Immature natural killer cell (primary cell): ENCODE measurements at regions not wholly inside any gene's neighbourhood (a gene's known extent, or its start where the extent isn't known, plus 50 kb on each side); places are given as distances from the start of the nearest gene placed in this dataset.

Experiments
- DNase-seq, 3 donors: peaks; one replicate each; pipeline ENCODE4 v3.0.0; 2022; ENCODE audit warnings: mixed read lengths in 1 of 3
- H3K27ac Mint-ChIP-seq, 6 donors: one replicate each; pipeline ENCODE4 v1.8.0; 2020; ENCODE audit warnings: mixed read lengths in 6 of 6, mild to moderate bottlenecking in 5 of 6, inconsistent platforms in 4 of 6, moderate library complexity in 3 of 6
- H3K27me3 Mint-ChIP-seq, 3 donors: one replicate each; pipeline ENCODE4 v1.8.0; 2020 to 2021; ENCODE audit warnings: low read depth in 3 of 3, mild to moderate bottlenecking in 3 of 3, mixed read lengths in 3 of 3, moderate library complexity in 3 of 3, inconsistent platforms in 1 of 3
- H3K36me3 Mint-ChIP-seq, 3 donors: one replicate each; pipeline ENCODE4 v1.8.0; 2020; ENCODE audit warnings: mixed read lengths in 3 of 3, inconsistent platforms in 2 of 3, mild to moderate bottlenecking in 2 of 3
- H3K4me1 Mint-ChIP-seq, 2 donors: one replicate each; pipeline ENCODE4 v1.8.0; 2020; ENCODE audit warnings: inconsistent platforms in 2 of 2, mild to moderate bottlenecking in 2 of 2, mixed read lengths in 2 of 2, moderate library complexity in 1 of 2
- H3K4me3 Mint-ChIP-seq, 5 donors: one replicate each; pipeline ENCODE4 v1.8.0; 2020; ENCODE audit warnings: mild to moderate bottlenecking in 5 of 5, mixed read lengths in 5 of 5, inconsistent platforms in 3 of 5, moderate library complexity in 3 of 5
- H3K9me3 Mint-ChIP-seq, 6 donors: one replicate each; pipeline ENCODE4 v1.8.0; 2020; ENCODE audit warnings: mild to moderate bottlenecking in 6 of 6, mixed read lengths in 6 of 6, inconsistent platforms in 4 of 6, moderate library complexity in 3 of 6

DNA sequence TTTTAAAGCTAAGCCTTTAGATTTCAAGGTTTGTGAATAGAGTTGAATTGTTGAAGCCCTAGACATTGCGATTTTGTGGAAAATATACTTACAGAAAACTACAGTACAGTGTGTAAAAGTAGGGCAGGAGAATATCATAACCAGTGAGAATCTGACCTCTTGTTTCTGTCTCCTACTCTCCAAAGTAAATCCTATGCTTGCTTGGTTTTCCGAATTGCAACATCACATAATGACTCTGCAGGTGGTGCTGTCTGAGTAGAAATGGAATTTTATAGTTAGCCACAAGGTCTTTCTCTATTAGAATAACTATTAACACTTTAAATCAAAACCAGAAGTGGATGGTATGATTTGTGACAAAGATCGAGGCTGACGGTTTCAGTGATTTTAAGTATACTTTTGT is 505.6 kb downstream of the RAPGEF2 start:
- H3K27me3 Mint-ChIP-seq = peaks cover 0 to 2% (median 0%) of the 10 kb centered on the region in 3 donors
- no peak for DNase-seq
- H3K4me1 Mint-ChIP-seq = no peaks in the 10 kb centered on the region
- H3K27ac Mint-ChIP-seq = no peak overlapping the region
- H3K36me3 Mint-ChIP-seq = peaks cover 0 to 3% (median 0%) of the 10 kb centered on the region in 3 donors
- H3K9me3 Mint-ChIP-seq = peaks cover 0 to 20% (median 7%) of the 10 kb centered on the region in 6 donors
- no peak overlapping the region for H3K4me3 Mint-ChIP-seq

- Mint-ChIP-seq H3K4me3 (no peak overlapping the region), H3K36me3 (no peaks in the 10 kb centered on the region), H3K4me1 (no peaks in the 10 kb centered on the region), H3K27ac (no peak overlapping the region), H3K9me3 (peaks cover 2 to 21% (median 11%) of the 10 kb centered on the region in 6 donors), H3K27me3 (peaks cover 0 to 3% (median 1%) of the 10 kb centered on the region in 3 donors)
- no peak for DNase-seq
Measured at GRCh38 chr4:159632031-159632430, 529.2 kb downstream of the RAPGEF2 start.

DNA sequence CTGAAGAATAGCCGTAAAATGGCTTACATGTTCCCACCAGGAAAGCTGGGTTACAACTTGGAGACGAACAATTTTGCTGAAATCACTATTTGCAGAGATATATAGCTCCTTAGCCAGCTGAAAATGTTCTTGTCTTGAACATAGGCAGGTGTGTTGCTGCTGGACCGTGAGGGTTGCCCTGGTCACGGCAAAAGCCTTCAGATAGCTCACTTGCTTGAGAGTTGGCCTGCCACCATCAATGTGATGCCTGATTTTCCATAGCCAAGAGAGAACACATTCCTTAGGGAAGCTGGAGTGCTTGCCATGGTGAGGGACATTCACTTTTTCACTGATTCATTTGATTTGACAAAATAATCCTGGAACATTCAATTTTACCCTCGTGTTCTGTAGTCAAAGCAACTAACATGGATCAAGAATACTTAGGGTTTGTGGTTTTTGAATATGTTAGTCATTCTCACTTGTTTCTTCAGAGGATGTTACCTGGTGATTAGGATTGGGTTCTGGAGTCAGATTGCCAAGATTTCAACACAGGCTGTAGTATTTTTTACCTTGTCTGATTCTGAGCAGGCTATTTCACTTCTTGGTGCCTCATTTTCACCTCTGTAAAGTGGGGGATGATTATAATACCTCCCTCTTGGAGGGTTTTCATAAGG is 536.9 kb downstream of the RAPGEF2 start:
- Mint-ChIP-seq H3K4me3 (no peak overlapping the region), H3K27ac (no peak overlapping the region), H3K36me3 (no peaks in the 10 kb centered on the region), H3K9me3 (peaks cover 11 to 29% (median 18%) of the 10 kb centered on the region in 6 donors), H3K4me1 (no peaks in the 10 kb centered on the region), H3K27me3 (peaks cover 0 to 5% (median 3%) of the 10 kb centered on the region in 3 donors)
- no peak for DNase-seq

GRCh38 chr4:159649237-159649636 is 546.4 kb downstream of the RAPGEF2 start:
- H3K27me3 Mint-ChIP-seq = peaks cover 0 to 2% (median 0%) of the 10 kb centered on the region in 3 donors
- H3K9me3 Mint-ChIP-seq = peaks cover 4 to 38% (median 13%) of the 10 kb centered on the region in 6 donors
- H3K36me3 Mint-ChIP-seq = no peaks in the 10 kb centered on the region
- no peaks in the 10 kb centered on the region for H3K4me1 Mint-ChIP-seq
- DNase-seq = no peak
- H3K4me3 Mint-ChIP-seq = no peak overlapping the region
- H3K27ac Mint-ChIP-seq = no peak overlapping the region

- Mint-ChIP-seq H3K9me3 (peaks cover 2 to 23% (median 13%) of the 10 kb centered on the region in 6 donors), H3K4me1 (no peaks in the 10 kb centered on the region), H3K27me3 (no peaks in the 10 kb centered on the region), H3K4me3 (no peak overlapping the region), H3K36me3 (no peaks in the 10 kb centered on the region), H3K27ac (no peak overlapping the region)
- DNase-seq = no peak
Measured at GRCh38 chr4:159652871-159653270, 550.0 kb downstream of the RAPGEF2 start.

- Mint-ChIP-seq H3K9me3 (peaks cover 3 to 21% (median 8%) of the 10 kb centered on the region in 6 donors), H3K36me3 (no peaks in the 10 kb centered on the region), H3K27me3 (no peaks in the 10 kb centered on the region), H3K4me3 (no peak overlapping the region), H3K4me1 (no peaks in the 10 kb centered on the region), H3K27ac (no peak overlapping the region)
- DNase-seq = no peak
Measured at GRCh38 chr4:159655547-159655946, 552.7 kb downstream of the RAPGEF2 start.

GRCh38 chr4:159669094-159669493 is 566.2 kb downstream of the RAPGEF2 start:
- no peak for DNase-seq
- Mint-ChIP-seq H3K4me3 (no peak overlapping the region), H3K4me1 (no peaks in the 10 kb centered on the region), H3K27ac (no peak overlapping the region), H3K36me3 (no peaks in the 10 kb centered on the region), H3K27me3 (peaks cover 0 to 2% (median 2%) of the 10 kb centered on the region in 3 donors), H3K9me3 (peaks cover 6 to 49% (median 19%) of the 10 kb centered on the region in 6 donors)

DNA sequence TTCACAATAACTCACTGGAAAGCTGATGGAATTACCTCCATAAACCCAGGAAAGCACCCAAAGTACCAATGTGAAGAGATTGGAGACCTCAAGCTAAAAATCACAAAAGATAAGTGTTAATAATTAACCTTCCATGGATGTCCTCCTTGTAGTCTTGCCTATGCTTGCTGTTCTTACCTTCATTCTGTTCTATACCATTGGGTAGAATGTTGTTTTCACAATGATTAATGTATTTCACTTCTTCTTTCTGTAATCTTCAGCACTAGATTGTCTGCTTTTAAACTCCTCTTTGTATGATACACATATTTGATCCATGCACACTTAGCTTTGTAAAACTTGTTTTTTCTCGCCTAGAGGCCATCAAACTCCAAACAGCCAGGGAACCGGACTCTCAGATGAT is 570.3 kb downstream of the RAPGEF2 start:
- no peak for DNase-seq
- H3K9me3 Mint-ChIP-seq = peaks cover 0 to 30% (median 10%) of the 10 kb centered on the region in 6 donors
- H3K36me3 Mint-ChIP-seq = no peaks in the 10 kb centered on the region
- no peak overlapping the region for H3K27ac Mint-ChIP-seq
- peaks cover 0 to 2% (median 0%) of the 10 kb centered on the region in 3 donors for H3K27me3 Mint-ChIP-seq
- H3K4me3 Mint-ChIP-seq = no peak overlapping the region
- H3K4me1 Mint-ChIP-seq = no peaks in the 10 kb centered on the region

DNA sequence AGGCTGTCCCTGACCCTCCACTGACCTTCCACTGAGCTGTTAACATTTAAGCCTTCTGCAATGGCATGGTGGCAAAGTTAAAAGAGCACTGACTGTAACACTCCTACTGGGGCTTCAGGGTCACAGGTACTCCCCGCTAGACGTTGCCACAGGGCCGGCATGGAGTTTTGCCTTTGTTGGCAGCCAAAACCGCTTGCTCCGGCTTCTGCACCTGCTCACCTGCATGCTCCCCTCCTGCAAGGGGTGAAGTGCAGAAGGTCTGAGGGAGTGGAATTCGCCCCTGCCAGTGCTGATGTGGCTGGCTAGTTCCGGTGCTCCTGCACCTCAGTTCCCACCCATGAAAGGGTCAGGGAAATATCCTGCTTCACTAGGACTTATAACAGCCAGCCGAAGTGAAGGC is 571.4 kb downstream of the RAPGEF2 start:
- no peaks in the 10 kb centered on the region for H3K27me3 Mint-ChIP-seq
- H3K36me3 Mint-ChIP-seq = no peaks in the 10 kb centered on the region
- peaks cover 0 to 30% (median 8%) of the 10 kb centered on the region in 6 donors for H3K9me3 Mint-ChIP-seq
- no peak for DNase-seq
- H3K27ac Mint-ChIP-seq = no peak overlapping the region
- H3K4me1 Mint-ChIP-seq = no peaks in the 10 kb centered on the region
- H3K4me3 Mint-ChIP-seq = no peak overlapping the region

- H3K27me3 Mint-ChIP-seq = no peaks in the 10 kb centered on the region
- peaks cover 2 to 24% (median 8%) of the 10 kb centered on the region in 6 donors for H3K9me3 Mint-ChIP-seq
- no peaks in the 10 kb centered on the region for H3K36me3 Mint-ChIP-seq
- no peak for DNase-seq
- no peak overlapping the region for H3K4me3 Mint-ChIP-seq
- H3K27ac Mint-ChIP-seq = no peak overlapping the region
- no peaks in the 10 kb centered on the region for H3K4me1 Mint-ChIP-seq
Measured at GRCh38 chr4:159677521-159677920, 574.6 kb downstream of the RAPGEF2 start.

- Mint-ChIP-seq H3K4me1 (no peaks in the 10 kb centered on the region), H3K9me3 (peaks cover 4 to 37% (median 13%) of the 10 kb centered on the region in 6 donors), H3K27ac (no peak overlapping the region), H3K36me3 (no peaks in the 10 kb centered on the region), H3K4me3 (no peak overlapping the region), H3K27me3 (peaks cover 0 to 3% (median 0%) of the 10 kb centered on the region in 3 donors)
- DNase-seq = no peak
Measured at GRCh38 chr4:159682996-159683395, 580.1 kb downstream of the RAPGEF2 start.

- DNase-seq = no peak
- H3K27ac Mint-ChIP-seq = no peak overlapping the region
- H3K9me3 Mint-ChIP-seq = peaks cover 9 to 44% (median 17%) of the 10 kb centered on the region in 6 donors
- no peaks in the 10 kb centered on the region for H3K36me3 Mint-ChIP-seq
- peaks cover 0 to 3% (median 0%) of the 10 kb centered on the region in 3 donors for H3K27me3 Mint-ChIP-seq
- no peak overlapping the region for H3K4me3 Mint-ChIP-seq
- no peaks in the 10 kb centered on the region for H3K4me1 Mint-ChIP-seq
Measured at GRCh38 chr4:159684061-159684460, 581.2 kb downstream of the RAPGEF2 start.

- Mint-ChIP-seq H3K4me3 (no peak overlapping the region), H3K27ac (no peak overlapping the region), H3K4me1 (no peaks in the 10 kb centered on the region), H3K36me3 (no peaks in the 10 kb centered on the region), H3K9me3 (peaks cover 18 to 41% (median 20%) of the 10 kb centered on the region in 6 donors), H3K27me3 (peaks cover 0 to 3% (median 0%) of the 10 kb centered on the region in 3 donors)
- no peak for DNase-seq
Measured at GRCh38 chr4:159685340-159686092, 582.6 kb downstream of the RAPGEF2 start.

- no peaks in the 10 kb centered on the region for H3K4me1 Mint-ChIP-seq
- no peaks in the 10 kb centered on the region for H3K36me3 Mint-ChIP-seq
- DNase-seq = no peak
Measured at GRCh38 chr4:159689526-159689925, 586.6 kb downstream of the RAPGEF2 start.

More at GRCh38 chr4:159689526-159689925, 586.6 kb downstream of the RAPGEF2 start:
- no peak overlapping the region for H3K27ac Mint-ChIP-seq
- H3K4me3 Mint-ChIP-seq = no peak overlapping the region
- H3K9me3 Mint-ChIP-seq = peaks cover 22 to 63% (median 33%) of the 10 kb centered on the region in 6 donors
- peaks cover 0 to 3% (median 0%) of the 10 kb centered on the region in 3 donors for H3K27me3 Mint-ChIP-seq
